ENCODE measurements at regions not wholly inside any gene's neighbourhood (a gene's known extent, or its start where the extent isn't known, plus 50 kb on each side); places are given as distances from the start of the nearest gene placed in this dataset.
A peak's percentile ranks its signal among the peaks of the same experiment; 100 is the strongest.

DNA sequence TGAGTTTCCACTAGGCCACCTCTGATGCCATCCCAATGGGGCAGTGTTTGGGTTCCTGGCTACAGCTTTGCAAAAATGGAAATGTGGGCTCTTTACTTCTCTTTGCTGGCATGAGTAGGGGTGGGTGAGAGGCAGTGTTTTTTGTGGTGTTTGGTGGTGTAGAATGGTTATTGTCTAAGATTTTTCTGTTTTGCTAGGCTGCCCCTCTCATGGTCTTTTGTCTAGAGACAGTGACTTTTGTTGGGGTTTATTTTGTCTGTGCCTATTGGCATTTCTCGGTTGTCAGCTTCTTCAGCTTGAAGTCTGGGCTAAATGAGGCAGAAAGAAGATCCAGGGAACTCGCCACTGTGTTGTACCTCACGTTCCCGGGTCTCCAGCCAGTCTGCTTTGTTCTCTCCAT, 112.1 kb downstream of the CENPF start:
- Histone ChIP-seq H3K9me3 (ENCODE audit: control insufficient read depth, insufficient read depth, low read depth, low read length) (no peaks in the 10 kb centered on the region), H2AFZ (ENCODE audit: low read length) (no peak overlapping the region), H3K36me3 (ENCODE audit: control insufficient read depth, insufficient read depth, low read length) (no peaks in the 10 kb centered on the region), H3K4me2 (ENCODE audit: extremely low read depth, insufficient read depth, low read length) (no peak overlapping the region), H3K27me3 (ENCODE audit: control insufficient read depth, insufficient read depth, low read length) (no peaks in the 10 kb centered on the region), H3K4me3 (replicated peaks in 1 of 4; ENCODE audit: control extremely low read depth in 1 of 4, insufficient read depth in 1 of 4, low read depth in 3 of 4, low read length in 4 of 4) (no peak overlapping the region), H3K27ac (ENCODE audit: insufficient read depth, low read length) (no peak overlapping the region), H3K79me2 (ENCODE audit: control insufficient read depth, insufficient read depth, low read length) (no peaks in the 10 kb centered on the region), H4K20me1 (ENCODE audit: control insufficient read depth, extremely low read depth, insufficient read depth, low read length) (no peaks in the 10 kb centered on the region), H3K9ac (ENCODE audit: insufficient read depth, low read length) (no peak overlapping the region), H3K4me1 (ENCODE audit: control insufficient read depth, extremely low read depth, insufficient read depth, low read length) (no peaks in the 10 kb centered on the region)
- no peak for DNase-seq (ENCODE audit: low read depth in 2 of 2)
- TF ChIP-seq, protein P1, sequence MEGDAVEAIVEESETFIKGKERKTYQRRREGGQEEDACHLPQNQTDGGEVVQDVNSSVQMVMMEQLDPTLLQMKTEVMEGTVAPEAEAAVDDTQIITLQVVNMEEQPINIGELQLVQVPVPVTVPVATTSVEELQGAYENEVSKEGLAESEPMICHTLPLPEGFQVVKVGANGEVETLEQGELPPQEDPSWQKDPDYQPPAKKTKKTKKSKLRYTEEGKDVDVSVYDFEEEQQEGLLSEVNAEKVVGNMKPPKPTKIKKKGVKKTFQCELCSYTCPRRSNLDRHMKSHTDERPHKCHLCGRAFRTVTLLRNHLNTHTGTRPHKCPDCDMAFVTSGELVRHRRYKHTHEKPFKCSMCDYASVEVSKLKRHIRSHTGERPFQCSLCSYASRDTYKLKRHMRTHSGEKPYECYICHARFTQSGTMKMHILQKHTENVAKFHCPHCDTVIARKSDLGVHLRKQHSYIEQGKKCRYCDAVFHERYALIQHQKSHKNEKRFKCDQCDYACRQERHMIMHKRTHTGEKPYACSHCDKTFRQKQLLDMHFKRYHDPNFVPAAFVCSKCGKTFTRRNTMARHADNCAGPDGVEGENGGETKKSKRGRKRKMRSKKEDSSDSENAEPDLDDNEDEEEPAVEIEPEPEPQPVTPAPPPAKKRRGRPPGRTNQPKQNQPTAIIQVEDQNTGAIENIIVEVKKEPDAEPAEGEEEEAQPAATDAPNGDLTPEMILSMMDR (conservative IDR thresholded peaks at IDR 0.05 in 1 of 2, IDR thresholded peaks at IDR 0.05 in 1 of 2; ENCODE audit: low read depth in 1 of 2, low read length in 2 of 2): no peak
- no peak for TF ChIP-seq EZH2 (IDR thresholded peaks at IDR 0.05; ENCODE audit: low read length, missing control alignments)

DNA sequence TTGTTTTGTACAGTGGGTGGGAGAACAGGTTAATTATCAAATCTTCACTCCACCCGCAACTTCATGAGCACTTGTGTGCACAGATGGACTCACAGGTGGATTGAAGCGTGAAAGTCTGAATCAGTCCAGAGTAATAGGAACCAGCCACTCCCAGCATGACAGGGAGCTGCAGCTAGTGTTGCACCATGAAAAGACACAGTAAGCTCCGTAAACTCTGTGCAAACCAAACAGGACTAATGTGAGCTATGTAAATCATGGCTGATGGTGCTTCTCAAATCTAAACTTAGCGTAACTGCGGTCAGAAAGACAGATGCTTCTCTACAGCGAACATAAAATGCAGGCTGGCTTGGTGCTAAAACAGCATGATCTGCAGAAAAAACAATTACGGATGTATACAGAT, 114.4 kb downstream of the CENPF start:
- Histone ChIP-seq H3K36me3 (ENCODE audit: control insufficient read depth, insufficient read depth, low read length) (no peaks in the 10 kb centered on the region), H2AFZ (ENCODE audit: low read length) (no peak overlapping the region), H3K9ac (ENCODE audit: insufficient read depth, low read length) (no peak overlapping the region), H3K27me3 (ENCODE audit: control insufficient read depth, insufficient read depth, low read length) (no peaks in the 10 kb centered on the region), H4K20me1 (ENCODE audit: control insufficient read depth, extremely low read depth, insufficient read depth, low read length) (no peaks in the 10 kb centered on the region), H3K9me3 (ENCODE audit: control insufficient read depth, insufficient read depth, low read depth, low read length) (no peaks in the 10 kb centered on the region), H3K79me2 (ENCODE audit: control insufficient read depth, insufficient read depth, low read length) (no peaks in the 10 kb centered on the region), H3K4me3 (replicated peaks in 1 of 4; ENCODE audit: control extremely low read depth in 1 of 4, insufficient read depth in 1 of 4, low read depth in 3 of 4, low read length in 4 of 4) (no peak overlapping the region), H3K4me2 (ENCODE audit: extremely low read depth, insufficient read depth, low read length) (no peak overlapping the region), H3K4me1 (ENCODE audit: control insufficient read depth, extremely low read depth, insufficient read depth, low read length) (no peaks in the 10 kb centered on the region), H3K27ac (ENCODE audit: insufficient read depth, low read length) (no peak overlapping the region)
- TF ChIP-seq EZH2 (IDR thresholded peaks at IDR 0.05; ENCODE audit: low read length, missing control alignments): no peak
- TF ChIP-seq, protein P1 (conservative IDR thresholded peaks at IDR 0.05 in 1 of 2, IDR thresholded peaks at IDR 0.05 in 1 of 2; ENCODE audit: low read depth in 1 of 2, low read length in 2 of 2): no peak
- peak in 1 of 2 donors; percentile 18 for DNase-seq (ENCODE audit: low read depth in 2 of 2)

DNA sequence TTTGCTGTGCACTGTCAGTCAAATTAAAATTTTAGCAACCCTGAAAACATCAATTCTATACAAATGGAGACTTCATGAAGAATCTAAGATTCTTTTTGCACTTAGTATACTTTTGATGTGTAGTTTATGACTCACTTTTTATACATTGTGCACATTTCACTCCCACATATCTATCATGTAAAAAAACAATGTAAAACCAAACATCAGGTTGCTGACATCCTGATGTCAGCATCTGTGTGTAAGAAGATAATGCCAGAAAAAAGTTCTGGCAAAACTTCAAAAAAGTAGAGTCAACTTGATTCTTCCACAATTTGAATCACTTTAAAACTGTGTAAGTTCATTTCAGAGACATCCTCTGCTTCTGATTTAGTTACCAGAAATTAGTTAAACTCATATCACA, 115.7 kb downstream of the CENPF start:
- Histone ChIP-seq H3K27me3 (ENCODE audit: control insufficient read depth, insufficient read depth, low read length) (no peaks in the 10 kb centered on the region), H3K4me1 (ENCODE audit: control insufficient read depth, extremely low read depth, insufficient read depth, low read length) (no peaks in the 10 kb centered on the region), H3K27ac (ENCODE audit: insufficient read depth, low read length) (no peak overlapping the region), H3K4me3 (replicated peaks in 1 of 4; ENCODE audit: control extremely low read depth in 1 of 4, insufficient read depth in 1 of 4, low read depth in 3 of 4, low read length in 4 of 4) (no peak overlapping the region), H3K9ac (ENCODE audit: insufficient read depth, low read length) (no peak overlapping the region), H3K4me2 (ENCODE audit: extremely low read depth, insufficient read depth, low read length) (no peak overlapping the region), H3K36me3 (ENCODE audit: control insufficient read depth, insufficient read depth, low read length) (no peaks in the 10 kb centered on the region), H2AFZ (ENCODE audit: low read length) (no peak overlapping the region), H3K9me3 (ENCODE audit: control insufficient read depth, insufficient read depth, low read depth, low read length) (no peaks in the 10 kb centered on the region), H3K79me2 (ENCODE audit: control insufficient read depth, insufficient read depth, low read length) (no peaks in the 10 kb centered on the region), H4K20me1 (ENCODE audit: control insufficient read depth, extremely low read depth, insufficient read depth, low read length) (no peaks in the 10 kb centered on the region)
- TF ChIP-seq, protein P1 (conservative IDR thresholded peaks at IDR 0.05 in 1 of 2, IDR thresholded peaks at IDR 0.05 in 1 of 2; ENCODE audit: low read depth in 1 of 2, low read length in 2 of 2): no peak
- no peak for TF ChIP-seq EZH2 (IDR thresholded peaks at IDR 0.05; ENCODE audit: low read length, missing control alignments)
- DNase-seq (ENCODE audit: low read depth in 2 of 2): peak in 1 of 2 donors; percentile 47
